ENCODE measurements at regions not wholly inside any gene's neighbourhood (a gene's known extent, or its start where the extent isn't known, plus 50 kb on each side); places are given as distances from the start of the nearest gene placed in this dataset.

DNA sequence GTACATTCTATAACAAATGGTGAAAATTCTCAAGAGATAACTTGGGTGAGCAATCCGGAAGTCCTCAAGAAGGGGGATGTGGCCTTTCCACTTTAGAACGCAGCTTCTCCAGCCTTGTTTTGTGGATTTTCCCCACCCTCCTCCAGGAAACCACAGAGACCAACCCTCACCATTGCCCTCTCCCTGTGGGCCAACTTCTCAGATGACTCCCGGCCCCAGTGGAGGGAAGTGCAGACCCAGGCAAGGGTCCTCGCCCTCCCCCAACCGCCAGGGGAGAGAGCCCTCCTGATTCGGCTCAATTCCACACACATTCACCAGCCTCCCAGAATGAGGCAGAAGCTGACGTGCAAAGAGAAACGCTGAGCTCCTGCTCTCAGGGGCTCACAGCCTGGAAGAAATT, 277.2 kb downstream of the EIPR1 start:
- H3K4me3 Mint-ChIP-seq, result no peak overlapping the region
- no peak overlapping the region for H3K27ac Mint-ChIP-seq
- peaks cover 3% of the 10 kb centered on the region for H3K4me1 Mint-ChIP-seq
- H3K9me3 Mint-ChIP-seq, result no peaks in the 10 kb centered on the region
- H3K36me3 Mint-ChIP-seq (ENCODE audit: low read depth), result no peaks in the 10 kb centered on the region
- intact Hi-C loops (cut with micrococcal nuclease), result no loop called here
- DNase-seq, result peak; percentile 45
- peaks cover 7% of the 10 kb centered on the region for H3K27me3 Mint-ChIP-seq

DNA sequence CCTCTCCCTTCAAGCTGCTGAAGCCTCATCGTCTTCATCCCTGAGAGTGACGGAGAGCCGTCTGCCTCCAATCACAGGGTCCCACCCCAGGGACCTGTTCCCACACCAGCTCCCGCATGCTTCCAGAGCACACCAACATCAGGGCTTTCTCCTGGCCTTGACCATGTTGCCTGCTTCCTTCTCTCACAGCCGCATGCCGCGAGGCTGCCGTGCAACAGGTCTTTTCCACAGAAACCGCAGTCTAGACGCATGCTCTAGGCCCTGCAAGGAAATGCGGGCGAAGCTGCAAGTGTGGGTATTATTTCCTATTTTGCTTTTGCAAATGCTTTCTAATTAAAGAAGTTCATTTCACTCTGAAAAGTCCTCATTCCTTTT, 277.8 kb downstream of the EIPR1 start:
- no peak overlapping the region for H3K4me3 Mint-ChIP-seq
- H3K27ac Mint-ChIP-seq, result no peak overlapping the region
- H3K27me3 Mint-ChIP-seq, result peaks cover 7% of the 10 kb centered on the region
- DNase-seq, result peak; percentile 36
- H3K9me3 Mint-ChIP-seq, result no peaks in the 10 kb centered on the region
- peaks cover 3% of the 10 kb centered on the region for H3K4me1 Mint-ChIP-seq
- intact Hi-C loops (cut with micrococcal nuclease), result no loop called here
- no peaks in the 10 kb centered on the region for H3K36me3 Mint-ChIP-seq (ENCODE audit: low read depth)

GRCh38 chr2:3099145-3099859, 278.3 kb downstream of the EIPR1 start:
- Mint-ChIP-seq H3K9me3 (no peaks in the 10 kb centered on the region), H3K36me3 (ENCODE audit: low read depth) (no peaks in the 10 kb centered on the region), H3K27me3 (peaks cover 9% of the 10 kb centered on the region), H3K4me1 (peaks cover 3% of the 10 kb centered on the region), H3K4me3 (no peak overlapping the region), H3K27ac (no peak overlapping the region)
- intact Hi-C loops (cut with micrococcal nuclease), result no loop called here
- peak; percentile 31 for DNase-seq

GRCh38 chr2:3098231-3098630, 279.4 kb downstream of the EIPR1 start:
- Mint-ChIP-seq H3K36me3 (ENCODE audit: low read depth) (no peaks in the 10 kb centered on the region), H3K9me3 (no peaks in the 10 kb centered on the region)

GRCh38 chr2:3097804-3098203, 279.8 kb downstream of the EIPR1 start:
- peaks cover 11% of the 10 kb centered on the region for H3K27me3 Mint-ChIP-seq

More at GRCh38 chr2:3098231-3098630, 279.4 kb downstream of the EIPR1 start:
- DNase-seq, result peak; percentile 24
- no peak overlapping the region for H3K4me3 Mint-ChIP-seq
- H3K27ac Mint-ChIP-seq, result no peak overlapping the region
- intact Hi-C loops (cut with micrococcal nuclease), result no loop called here
- peaks cover 3% of the 10 kb centered on the region for H3K4me1 Mint-ChIP-seq
- peaks cover 13% of the 10 kb centered on the region for H3K27me3 Mint-ChIP-seq

DNA sequence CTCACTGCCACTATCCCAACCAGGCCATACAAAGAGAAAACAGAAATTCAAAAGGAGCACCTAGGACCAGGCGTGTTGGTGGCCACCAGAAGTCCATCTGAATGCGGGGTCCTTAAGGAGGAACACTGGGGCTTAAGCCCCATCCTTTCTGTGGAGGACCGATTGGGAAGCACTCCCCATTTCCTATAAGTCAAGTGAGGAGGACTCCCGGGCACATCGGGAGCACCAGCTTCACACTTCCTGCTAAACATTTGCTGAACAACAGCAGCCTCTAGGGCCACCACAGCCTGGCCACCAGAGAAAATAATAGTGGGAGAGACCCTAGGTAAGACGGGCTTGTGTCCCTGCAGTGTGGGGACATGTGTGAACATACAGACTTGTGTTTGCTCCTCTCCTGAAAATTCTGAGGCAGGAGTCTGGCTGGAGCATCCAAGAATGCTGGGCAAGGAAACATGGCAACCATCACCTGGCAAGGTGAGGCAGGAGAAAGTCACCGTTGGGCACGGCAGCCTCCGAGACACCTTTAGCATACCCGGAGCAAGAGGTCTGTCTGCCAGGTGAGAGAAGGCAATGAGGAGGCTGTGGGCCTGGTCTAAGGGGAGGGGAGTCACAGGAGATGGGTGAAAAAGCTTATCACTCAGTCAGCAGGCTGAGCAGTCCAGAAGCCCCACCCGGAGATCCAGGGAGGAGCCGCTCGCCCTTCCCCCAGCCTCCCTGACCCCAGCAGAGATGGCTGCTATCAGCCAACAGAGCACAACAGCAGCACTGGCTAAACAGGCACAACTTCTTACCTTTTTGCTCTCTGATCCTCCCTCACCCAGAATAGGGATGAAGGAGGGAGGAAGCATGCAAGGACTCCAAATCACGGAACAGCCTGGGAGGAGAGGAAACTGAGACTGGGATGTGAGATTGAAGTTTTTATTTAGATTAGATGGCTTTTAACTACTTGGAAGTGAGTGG, 282.3 kb downstream of the EIPR1 start:
- Mint-ChIP-seq H3K9me3 (peaks cover 3% of the 10 kb centered on the region), H3K36me3 (ENCODE audit: low read depth) (no peaks in the 10 kb centered on the region), H3K4me1 (peaks cover 2% of the 10 kb centered on the region), H3K4me3 (no peak overlapping the region), H3K27ac (no peak overlapping the region), H3K27me3 (peaks cover 13% of the 10 kb centered on the region)
- intact Hi-C loops (cut with micrococcal nuclease), result no loop called here
- DNase-seq, result peak; percentile 46

More at GRCh38 chr2:3097804-3098203, 279.8 kb downstream of the EIPR1 start:
- intact Hi-C loops (cut with micrococcal nuclease), result no loop called here
- Mint-ChIP-seq H3K4me3 (no peak overlapping the region), H3K27ac (no peak overlapping the region), H3K36me3 (ENCODE audit: low read depth) (no peaks in the 10 kb centered on the region), H3K4me1 (peaks cover 3% of the 10 kb centered on the region), H3K9me3 (no peaks in the 10 kb centered on the region)
- peak; percentile 24 for DNase-seq

- H3K36me3 Mint-ChIP-seq (ENCODE audit: low read depth), result no peaks in the 10 kb centered on the region
- H3K9me3 Mint-ChIP-seq, result peaks cover 6% of the 10 kb centered on the region
- DNase-seq, result no peak
- peaks cover 1% of the 10 kb centered on the region for H3K4me1 Mint-ChIP-seq
- H3K4me3 Mint-ChIP-seq, result no peak overlapping the region
- no peak overlapping the region for H3K27ac Mint-ChIP-seq
- peaks cover 13% of the 10 kb centered on the region for H3K27me3 Mint-ChIP-seq
- intact Hi-C loops (cut with micrococcal nuclease), result no loop called here
Measured at GRCh38 chr2:3094318-3094717, 283.3 kb downstream of the EIPR1 start.

DNA sequence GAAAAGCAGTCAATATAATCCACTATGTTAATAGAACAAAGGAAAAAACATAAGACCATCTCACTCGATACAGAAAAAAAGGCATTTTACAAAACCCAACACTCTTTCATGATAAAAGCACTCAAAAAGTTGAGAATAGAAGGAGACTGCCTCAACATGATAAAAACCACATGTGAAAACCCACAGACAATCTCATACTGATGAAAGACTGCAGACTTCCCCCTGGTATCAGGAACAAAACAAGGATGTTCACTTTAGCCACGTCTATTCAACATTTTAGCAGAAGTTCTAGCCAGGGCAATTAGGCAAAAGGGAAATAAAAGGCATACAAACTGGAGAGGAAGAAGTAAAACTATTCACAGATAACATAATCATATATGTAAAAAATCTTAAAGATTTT, 285.9 kb downstream of the EIPR1 start:
- intact Hi-C loops (cut with micrococcal nuclease), result no loop called here
- Mint-ChIP-seq H3K27ac (no peak overlapping the region), H3K4me1 (peaks cover 1% of the 10 kb centered on the region), H3K4me3 (no peak overlapping the region), H3K36me3 (ENCODE audit: low read depth) (no peaks in the 10 kb centered on the region), H3K9me3 (peaks cover 6% of the 10 kb centered on the region), H3K27me3 (peaks cover 13% of the 10 kb centered on the region)
- DNase-seq, result no peak

DNA sequence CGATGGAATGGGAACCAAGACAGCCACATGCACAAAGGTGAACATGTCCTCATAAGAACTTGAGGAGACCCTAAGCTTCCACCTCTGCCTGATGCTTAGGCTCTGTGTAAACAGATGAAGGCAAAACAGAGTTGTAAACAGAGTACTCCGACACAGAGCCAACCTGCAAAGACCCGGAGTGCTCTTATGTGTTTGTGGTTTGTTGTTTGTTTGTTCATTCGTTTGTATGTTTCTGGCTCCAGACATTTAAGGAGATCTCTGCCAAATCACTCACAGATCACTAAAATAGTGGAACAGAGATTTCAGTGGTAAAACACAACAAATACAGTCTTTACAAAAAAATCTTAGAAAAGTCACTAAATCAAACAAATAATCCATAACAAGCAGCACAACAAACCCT, 294.9 kb downstream of the EIPR1 start:
- Mint-ChIP-seq H3K27ac (no peak overlapping the region), H3K36me3 (ENCODE audit: low read depth) (no peaks in the 10 kb centered on the region), H3K4me1 (no peaks in the 10 kb centered on the region), H3K4me3 (no peak overlapping the region), H3K27me3 (peaks cover 9% of the 10 kb centered on the region), H3K9me3 (peaks cover 8% of the 10 kb centered on the region)
- DNase-seq, result no peak
- intact Hi-C loops (cut with micrococcal nuclease), result no loop called here

DNA sequence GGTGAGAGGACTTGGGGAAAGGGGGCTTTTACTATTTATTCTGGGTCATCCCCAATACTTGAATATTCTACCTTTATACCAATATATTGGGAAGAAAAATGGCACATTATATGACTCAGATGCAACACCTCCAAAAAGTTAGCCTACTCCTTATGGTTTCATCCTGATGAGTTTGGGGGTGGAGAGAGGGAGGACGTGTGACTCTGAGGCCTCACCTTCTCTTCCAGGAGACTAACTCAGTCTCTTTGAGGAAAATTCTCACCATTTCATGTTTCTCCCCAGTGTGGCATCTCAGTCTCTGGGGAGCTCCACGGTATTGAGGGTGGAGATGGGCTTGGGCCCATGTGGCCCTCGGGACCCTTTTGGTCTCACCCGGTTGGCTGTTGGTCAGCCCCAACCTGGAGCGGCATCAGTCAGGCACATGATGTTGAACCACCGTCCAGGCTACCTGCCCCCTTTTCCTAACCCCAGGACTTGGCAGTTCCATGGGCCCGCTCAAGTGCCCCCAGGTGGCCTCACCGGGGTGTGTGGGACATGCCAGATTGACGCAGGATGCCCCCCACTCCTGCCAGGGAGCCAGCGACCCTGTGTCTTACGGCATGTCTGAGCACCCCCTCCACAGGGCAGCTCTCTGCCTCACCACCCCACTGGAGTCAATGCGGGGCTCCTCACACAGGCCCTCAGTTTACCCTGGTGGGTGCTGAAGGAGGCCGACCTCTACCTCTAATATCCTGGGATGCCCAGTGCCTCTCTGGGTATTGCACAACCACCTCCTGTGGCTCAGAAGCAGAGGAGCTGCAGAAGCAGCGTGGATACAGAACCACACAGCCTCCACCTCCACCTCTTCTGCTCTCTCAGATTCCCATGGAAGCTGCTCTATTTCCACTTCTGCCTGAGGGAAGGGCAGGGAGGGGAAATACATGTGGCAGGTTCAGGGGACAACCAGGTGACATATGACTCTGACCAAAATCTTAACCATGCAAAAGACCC, 297.4 kb downstream of the EIPR1 start:
- peaks cover 2% of the 10 kb centered on the region for H3K9me3 Mint-ChIP-seq
- peaks cover 9% of the 10 kb centered on the region for H3K27me3 Mint-ChIP-seq
- H3K4me3 Mint-ChIP-seq, result no peak overlapping the region
- no peak for DNase-seq
- H3K27ac Mint-ChIP-seq, result no peak overlapping the region
- H3K4me1 Mint-ChIP-seq, result no peaks in the 10 kb centered on the region
- no peaks in the 10 kb centered on the region for H3K36me3 Mint-ChIP-seq (ENCODE audit: low read depth)
- intact Hi-C loops (cut with micrococcal nuclease), result no loop called here

DNA sequence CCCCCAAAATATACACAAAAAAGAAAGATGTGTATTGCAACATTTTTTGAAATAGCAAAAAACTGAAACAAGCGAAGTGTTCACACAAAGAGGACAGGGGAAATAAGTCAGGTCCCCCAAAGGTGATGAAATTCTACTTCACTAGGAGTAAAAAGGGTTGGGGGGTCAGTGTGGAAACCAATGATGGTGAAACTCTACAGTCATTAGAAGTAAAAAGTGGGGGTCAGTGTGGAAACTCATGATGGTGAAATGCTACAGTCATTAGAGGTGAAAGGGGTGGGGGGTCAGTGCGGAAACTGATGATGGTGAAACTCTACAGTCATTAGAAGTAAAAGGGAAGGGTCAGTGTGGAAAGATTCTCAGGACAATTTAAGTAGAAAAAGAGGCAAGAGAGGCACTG, 298.2 kb downstream of the EIPR1 start:
- Mint-ChIP-seq H3K9me3 (no peaks in the 10 kb centered on the region), H3K36me3 (ENCODE audit: low read depth) (no peaks in the 10 kb centered on the region), H3K4me3 (no peak overlapping the region), H3K27ac (no peak overlapping the region), H3K4me1 (no peaks in the 10 kb centered on the region), H3K27me3 (peaks cover 9% of the 10 kb centered on the region)
- intact Hi-C loops (cut with micrococcal nuclease), result no loop called here
- DNase-seq, result no peak

GRCh38 chr2:3078684-3079083, 298.9 kb downstream of the EIPR1 start:
- H3K27me3 Mint-ChIP-seq, result peaks cover 9% of the 10 kb centered on the region
- H3K9me3 Mint-ChIP-seq, result no peaks in the 10 kb centered on the region
- DNase-seq, result no peak
- no peak overlapping the region for H3K4me3 Mint-ChIP-seq
- no peak overlapping the region for H3K27ac Mint-ChIP-seq
- H3K36me3 Mint-ChIP-seq (ENCODE audit: low read depth), result no peaks in the 10 kb centered on the region
- intact Hi-C loops (cut with micrococcal nuclease), result no loop called here
- H3K4me1 Mint-ChIP-seq, result no peaks in the 10 kb centered on the region

- Mint-ChIP-seq H3K27ac (no peak overlapping the region), H3K9me3 (no peaks in the 10 kb centered on the region)
- intact Hi-C loops (cut with micrococcal nuclease), result no loop called here
Measured at GRCh38 chr2:3076848-3077642, 300.6 kb downstream of the EIPR1 start.

More at GRCh38 chr2:3076848-3077642, 300.6 kb downstream of the EIPR1 start:
- DNase-seq, result peak; percentile 44
- Mint-ChIP-seq H3K36me3 (ENCODE audit: low read depth) (no peaks in the 10 kb centered on the region), H3K4me1 (no peaks in the 10 kb centered on the region), H3K4me3 (no peak overlapping the region), H3K27me3 (no peaks in the 10 kb centered on the region)
